GM21786 (cell line): ENCODE measurements at regions not wholly inside any gene's neighbourhood (a gene's known extent, or its start where the extent isn't known, plus 50 kb on each side); places are given as distances from the start of the nearest gene placed in this dataset.
"Not testable (repeated sequence)": the region's sequence is repeated elsewhere in the genome, so short reads cannot be mapped to it uniquely, and the experiment has no call there.

Source experiments
- ATAC-seq: cut with Tn5 transposase; IDR thresholded peaks from one replicate; pipeline ENCODE4 v1.9.1; 2021; ENCODE audit not compliant: unreplicated experiment

DNA sequence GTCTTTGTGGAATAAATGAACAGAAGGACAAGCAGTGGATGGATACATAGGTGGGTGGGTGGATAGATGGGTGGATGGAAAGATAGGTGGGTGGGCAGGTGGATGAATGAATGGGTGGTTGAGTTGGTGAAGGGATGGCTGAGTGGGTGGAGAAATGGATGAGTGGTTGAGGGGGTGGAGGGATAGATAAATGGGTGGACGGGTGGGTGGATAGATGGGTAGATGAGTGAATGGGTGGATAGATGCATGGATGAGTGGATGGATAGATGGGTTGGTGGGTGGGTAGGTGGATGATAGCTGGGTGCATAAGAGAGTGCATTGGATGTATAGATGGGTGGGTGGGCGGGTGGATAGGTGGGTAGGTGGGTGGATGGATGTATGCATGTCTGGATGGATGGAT lies 63.5 kb downstream of the UNC93B1 start:
- ATAC-seq: not testable (repeated sequence)

DNA sequence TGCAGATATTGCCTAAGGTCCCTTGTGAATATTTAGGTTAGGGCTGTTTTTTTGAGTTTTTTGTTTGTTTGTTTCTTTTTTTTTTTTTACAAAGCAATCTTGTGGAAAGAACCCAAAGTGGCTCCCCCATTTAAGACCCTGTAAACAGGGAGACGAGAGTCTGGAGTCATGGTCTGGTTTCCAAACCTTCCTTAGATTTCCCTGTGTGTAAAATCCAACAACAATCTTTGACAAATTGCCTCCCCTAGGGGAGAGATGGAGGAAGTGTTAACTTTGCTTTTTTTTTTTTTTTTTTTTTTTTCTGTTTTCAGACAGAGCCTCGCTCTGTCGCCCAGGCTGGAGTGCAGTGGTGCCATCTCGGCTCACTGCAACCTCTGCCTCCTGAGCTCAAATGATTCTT lies 64.9 kb downstream of the UNC93B1 start:
- ATAC-seq: not testable (repeated sequence)

DNA sequence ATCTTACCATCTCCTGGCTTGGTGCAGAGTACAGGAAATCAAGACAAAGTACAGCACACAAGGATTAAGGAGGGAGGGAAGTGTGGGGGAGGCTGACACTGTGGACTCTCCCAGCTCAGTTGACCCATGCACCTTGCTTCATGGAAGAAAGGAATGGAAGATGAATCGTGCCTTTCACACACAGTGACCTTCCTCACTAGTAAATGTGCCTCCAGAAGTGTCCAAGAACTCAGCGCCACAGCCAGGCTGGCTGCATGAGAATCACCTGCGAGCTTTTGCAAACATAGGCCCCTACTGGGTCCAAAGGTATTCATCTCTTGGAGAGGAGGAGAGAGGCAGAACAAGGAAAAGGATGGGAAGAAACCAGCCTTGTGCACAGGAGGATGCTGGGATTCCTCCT lies 65.5 kb downstream of the UNC93B1 start:
- ATAC-seq: not testable (repeated sequence)

DNA sequence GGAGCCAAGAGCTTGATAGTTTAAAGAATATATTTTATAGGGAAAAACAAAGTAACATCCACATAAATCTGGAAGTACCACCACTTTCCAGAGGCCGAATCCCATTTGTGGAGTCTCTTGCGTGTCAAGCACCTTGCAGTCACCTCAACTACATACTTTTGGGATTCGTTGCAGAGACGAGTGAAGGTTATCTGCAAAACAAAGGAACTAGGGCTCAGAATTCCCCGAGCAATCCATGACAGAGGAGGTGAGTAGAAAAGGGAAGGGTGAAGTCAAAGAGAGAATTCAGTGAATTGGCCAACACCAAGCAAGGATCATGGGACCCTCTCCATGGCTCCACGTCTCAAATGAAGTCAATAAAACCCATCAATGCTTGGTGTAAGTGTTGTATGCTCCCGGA lies 80.3 kb downstream of the UNC93B1 start:
- not testable (repeated sequence) for ATAC-seq

GRCh38 chr11:67920546-67920945 lies 83.4 kb downstream of the UNC93B1 start:
- not testable (repeated sequence) for ATAC-seq

- ATAC-seq: not testable (repeated sequence)
Observed at GRCh38 chr11:67912184-67912583, 91.7 kb downstream of the UNC93B1 start.

- not testable (repeated sequence) for ATAC-seq
Observed at GRCh38 chr11:67911211-67911610, 92.7 kb downstream of the UNC93B1 start.

DNA sequence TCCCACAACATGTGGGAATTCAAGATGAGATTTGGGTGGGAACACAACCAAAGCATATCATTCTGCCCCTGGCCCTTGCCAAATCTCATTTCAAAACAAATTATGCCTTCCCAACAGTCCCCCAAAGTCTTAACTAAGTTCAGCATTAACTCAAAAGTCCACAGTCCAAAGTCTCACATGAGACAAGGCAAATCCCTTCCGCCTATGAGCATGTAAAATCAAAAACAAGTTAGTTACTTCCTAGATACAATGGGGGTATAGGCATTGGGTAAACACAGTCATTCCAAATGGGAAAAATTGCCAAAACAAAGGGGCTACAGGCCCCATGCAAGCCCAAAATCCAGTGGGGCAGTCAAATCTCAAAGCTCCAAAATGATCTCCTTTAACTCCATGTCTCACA lies 93.1 kb downstream of the UNC93B1 start:
- ATAC-seq: not testable (repeated sequence)

DNA sequence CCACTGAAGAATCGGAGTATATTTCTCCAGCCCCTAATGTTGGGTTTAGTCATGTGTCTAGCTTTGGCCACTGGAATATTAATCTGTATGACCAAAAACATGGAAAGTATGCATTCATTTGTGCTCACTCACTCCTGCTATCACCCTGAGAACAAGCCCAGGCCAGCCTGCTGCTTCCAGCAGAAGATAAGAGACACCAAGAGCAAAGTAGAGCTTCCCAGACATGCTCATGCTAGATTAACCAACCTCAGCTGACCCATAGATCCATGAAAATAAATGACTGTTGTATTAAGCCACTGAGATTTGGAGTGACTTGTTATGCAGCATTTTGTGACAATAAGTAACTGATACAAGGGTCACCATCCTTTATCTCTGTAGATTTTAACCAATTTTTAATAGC lies 96.9 kb downstream of the UNC93B1 start:
- not testable (repeated sequence) for ATAC-seq

DNA sequence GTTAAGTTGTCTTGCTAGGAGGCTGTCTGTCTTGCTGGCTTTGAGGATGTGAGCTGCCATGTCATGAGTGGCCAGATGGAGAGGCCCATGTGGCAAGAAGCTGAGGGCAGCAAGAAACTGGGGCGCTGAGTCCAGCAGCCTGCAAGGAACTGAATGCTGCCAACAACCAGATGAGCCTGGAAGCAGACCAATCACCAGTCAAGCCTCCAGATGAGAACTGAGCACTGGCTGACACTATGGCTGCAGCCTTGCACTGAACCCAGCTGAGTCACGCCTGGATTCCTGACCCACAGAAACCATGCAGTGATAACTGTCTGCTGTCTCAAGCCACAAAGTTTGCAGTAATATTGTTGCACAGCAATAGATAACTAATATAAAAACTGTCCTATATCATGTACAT lies 104.4 kb downstream of the UNC93B1 start:
- ATAC-seq: not testable (repeated sequence)

- not testable (repeated sequence) for ATAC-seq
Observed at GRCh38 chr11:67893487-67893886, 110.4 kb downstream of the UNC93B1 start.

- not testable (repeated sequence) for ATAC-seq
Observed at GRCh38 chr11:67889646-67890045, 114.3 kb downstream of the UNC93B1 start.

GRCh38 chr11:67888056-67888455 lies 115.8 kb downstream of the UNC93B1 start:
- ATAC-seq: not testable (repeated sequence)

DNA sequence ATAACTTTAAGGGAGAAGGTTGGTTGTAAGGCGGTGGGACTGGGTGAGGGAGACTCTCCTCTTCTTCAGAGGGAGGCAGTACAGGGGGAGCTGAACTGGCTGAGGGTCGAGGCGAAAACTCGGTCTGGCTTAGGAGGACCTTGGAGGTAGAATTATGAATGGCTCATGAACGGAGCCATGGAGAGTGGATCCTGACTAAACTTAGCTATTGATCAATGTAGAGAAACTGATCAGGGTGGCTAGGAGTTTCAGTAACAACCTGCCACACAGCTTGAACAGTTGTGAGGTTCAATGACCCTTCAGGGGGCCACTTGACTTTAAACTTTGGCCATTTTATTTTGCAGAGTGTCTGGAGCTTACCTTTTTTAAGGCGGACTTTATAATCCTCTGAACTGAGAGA lies 117.2 kb downstream of the UNC93B1 start:
- not testable (repeated sequence) for ATAC-seq

DNA sequence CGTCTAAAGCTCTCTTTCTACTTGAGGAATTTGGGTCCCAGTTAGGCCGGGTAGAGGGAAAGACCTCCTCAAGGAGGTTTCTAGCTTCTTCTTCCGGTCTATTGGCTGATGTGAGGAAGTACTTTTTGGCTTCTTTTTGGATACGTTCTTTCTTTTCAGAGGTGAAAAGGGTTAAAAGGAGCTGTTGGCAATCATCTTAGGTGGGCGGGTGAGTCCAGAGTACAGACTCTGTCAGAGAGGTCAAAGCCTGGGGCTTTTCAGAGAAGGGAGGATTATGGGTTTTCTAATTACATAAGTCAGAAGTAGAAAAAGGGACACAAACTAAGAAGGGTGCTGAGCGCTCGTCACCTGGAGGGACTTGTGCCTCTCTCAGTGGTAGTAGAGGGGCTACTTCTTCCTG lies 117.7 kb downstream of the UNC93B1 start:
- ATAC-seq: not testable (repeated sequence)

GRCh38 chr11:67885574-67885973 lies 118.3 kb downstream of the UNC93B1 start:
- not testable (repeated sequence) for ATAC-seq

GRCh38 chr11:67884761-67885558 lies 118.9 kb downstream of the UNC93B1 start:
- ATAC-seq: not testable (repeated sequence)

GRCh38 chr11:67884073-67884757 lies 119.7 kb downstream of the UNC93B1 start:
- ATAC-seq: not testable (repeated sequence)

DNA sequence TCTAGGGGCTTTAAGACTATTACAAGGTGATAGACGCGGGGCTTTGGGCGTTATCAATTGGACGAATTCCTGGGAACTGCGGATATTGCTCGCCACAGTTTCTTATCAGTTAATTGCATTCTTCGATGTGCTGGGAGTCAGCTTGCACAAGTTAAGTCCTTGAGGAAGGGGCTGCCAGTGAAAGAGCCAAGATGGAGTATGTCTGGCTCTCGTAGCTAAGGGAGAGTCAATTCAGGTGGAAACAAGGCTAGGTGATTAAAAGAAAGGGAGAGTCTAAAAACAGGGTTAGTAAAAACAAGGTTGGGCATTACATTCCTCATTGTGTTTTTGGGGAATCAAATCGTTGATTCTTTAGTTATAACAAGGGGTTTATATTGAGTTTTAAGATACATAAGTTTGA lies 121.6 kb downstream of the UNC93B1 start:
- not testable (repeated sequence) for ATAC-seq

DNA sequence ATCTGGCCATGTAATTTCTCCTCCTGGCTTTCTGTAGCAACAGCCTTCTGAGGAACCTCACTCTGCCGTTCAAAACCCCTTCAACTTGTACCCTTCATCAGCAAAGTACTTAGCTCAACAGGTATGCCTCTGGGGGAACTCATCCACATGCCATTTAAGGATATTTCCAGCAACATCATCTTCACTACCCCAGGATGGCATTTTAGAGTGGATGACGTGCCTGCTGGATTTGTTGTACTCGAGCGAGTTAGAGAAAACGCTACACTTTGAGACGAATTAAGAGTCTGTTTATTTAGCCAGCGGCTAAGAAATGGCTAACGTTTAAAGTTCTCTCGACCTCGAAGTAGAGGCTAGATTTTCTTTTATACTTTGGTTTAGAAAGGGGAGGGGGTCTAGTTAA lies 122.1 kb downstream of the UNC93B1 start:
- ATAC-seq: not testable (repeated sequence)

- not testable (repeated sequence) for ATAC-seq
Observed at GRCh38 chr11:67880594-67881196, 123.2 kb downstream of the UNC93B1 start.

DNA sequence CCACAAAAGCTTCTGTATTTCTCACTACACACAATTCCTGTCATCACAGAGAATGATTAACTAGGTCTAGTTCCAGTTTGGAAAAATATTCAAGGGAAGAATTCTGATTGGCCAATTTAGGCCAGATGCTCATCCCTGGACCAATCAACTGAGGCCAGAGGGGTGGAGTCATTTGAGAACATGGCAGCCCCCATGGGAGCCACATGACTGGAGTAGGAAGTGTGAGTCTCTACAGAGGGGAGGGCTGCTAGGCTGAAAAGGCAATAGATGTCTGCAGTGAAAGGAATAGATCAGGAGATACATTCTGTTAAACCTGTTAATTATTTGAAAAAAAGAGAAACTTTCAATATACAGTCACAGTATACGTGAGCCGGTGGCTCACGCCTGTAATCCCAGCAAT lies 125.2 kb downstream of the UNC93B1 start:
- ATAC-seq: not testable (repeated sequence)
